H9 (cell line): ENCODE measurements at regions not wholly inside any gene's neighbourhood (a gene's known extent, or its start where the extent isn't known, plus 50 kb on each side); places are given as distances from the start of the nearest gene placed in this dataset.

Experiments
- DNase-seq: peaks from one replicate; pipeline ENCODE4 v3.0.0-alpha.2; 2017
- H2AFZ ChIP-seq: one replicate; pipeline ENCODE4 v1.6.1; 2013; ENCODE audit warnings: mild to moderate bottlenecking, low read length, control low read depth, moderate library complexity
- H2AK5ac ChIP-seq: 2 replicates; pipeline ENCODE4 v1.6.1; 2013; ENCODE audit warnings: low read length, control low read depth, mixed read lengths; ENCODE audit not compliant: insufficient read length
- H2BK120ac ChIP-seq: one replicate; pipeline ENCODE4 v1.6.1; 2013; ENCODE audit warnings: low read depth, mild to moderate bottlenecking, low read length, control low read depth, inconsistent platforms; ENCODE audit not compliant: poor library complexity, severe bottlenecking
- H2BK12ac ChIP-seq: 2 replicates; pipeline ENCODE4 v1.6.1; 2013; ENCODE audit warnings: low read length, control low read depth, mixed read lengths, low read depth; ENCODE audit not compliant: insufficient read length
- H2BK15ac ChIP-seq: 2 replicates; pipeline ENCODE4 v1.6.1; 2013; ENCODE audit warnings: low read depth, low read length, control low read depth
- H2BK20ac ChIP-seq: one replicate; pipeline ENCODE4 v1.6.1; 2013; ENCODE audit warnings: low read depth, mild to moderate bottlenecking, low read length, control low read depth, inconsistent platforms; ENCODE audit not compliant: poor library complexity, severe bottlenecking
- H2BK5ac ChIP-seq: 2 replicates; pipeline ENCODE4 v1.6.1; 2013; ENCODE audit warnings: low read length, control low read depth, mixed read lengths; ENCODE audit not compliant: insufficient read length
- H3K14ac ChIP-seq: 2 replicates; pipeline ENCODE4 v1.6.1; 2013; ENCODE audit warnings: low read length, control low read depth; ENCODE audit not compliant: insufficient read depth
- H3K18ac ChIP-seq: 2 replicates; pipeline ENCODE4 v1.6.1; 2013; ENCODE audit warnings: low read depth, mild to moderate bottlenecking, mixed read lengths, low read length, control low read depth; ENCODE audit not compliant: insufficient read length
- H3K23ac ChIP-seq: 2 replicates; pipeline ENCODE4 v1.6.1; 2013; ENCODE audit warnings: low read length, control low read depth, mixed read lengths, low read depth; ENCODE audit not compliant: insufficient read length
- H3K23me2 ChIP-seq: 2 replicates; pipeline ENCODE4 v1.6.1; 2013; ENCODE audit warnings: low read depth, mild to moderate bottlenecking, mixed read lengths, low read length, control low read depth; ENCODE audit not compliant: insufficient read length, poor library complexity, severe bottlenecking
- H3K27ac ChIP-seq: 2 replicates; pipeline ENCODE4 v1.5.1; 2013; ENCODE audit warnings: low read length, control low read depth, mixed read lengths, low read depth; ENCODE audit not compliant: insufficient read length
- H3K27me3 ChIP-seq: 2 replicates; pipeline ENCODE4 v1.6.1; 2013; ENCODE audit warnings: low read length, control low read depth, inconsistent platforms; ENCODE audit not compliant: insufficient read depth
- H3K4ac ChIP-seq: 2 replicates; pipeline ENCODE4 v1.6.1; 2013; ENCODE audit warnings: low read depth, mild to moderate bottlenecking, control low read depth, inconsistent platforms, low read length, moderate library complexity
- H3K4me1 ChIP-seq: 2 replicates; pipeline ENCODE4 v1.6.1; 2013; ENCODE audit warnings: low read length, control low read depth, inconsistent platforms; ENCODE audit not compliant: insufficient read depth
- H3K4me2 ChIP-seq: 2 replicates; pipeline ENCODE4 v1.6.1; 2013; ENCODE audit warnings: low read length, control low read depth, mixed read lengths; ENCODE audit not compliant: insufficient read length, insufficient read depth
- H3K56ac ChIP-seq: 2 replicates; pipeline ENCODE4 v1.6.1; 2013; ENCODE audit warnings: low read depth, mild to moderate bottlenecking, mixed read lengths, low read length, control low read depth; ENCODE audit not compliant: insufficient read length
- H3K79me1 ChIP-seq: 2 replicates; pipeline ENCODE4 v1.6.1; 2013; ENCODE audit warnings: low read depth, mild to moderate bottlenecking, moderate library complexity, low read length, control low read depth, inconsistent platforms; ENCODE audit not compliant: insufficient read depth, poor library complexity, severe bottlenecking
- H3K79me2 ChIP-seq: 2 replicates; pipeline ENCODE4 v1.6.1; 2013; ENCODE audit warnings: low read length, control low read depth, inconsistent platforms; ENCODE audit not compliant: insufficient read depth
- H3K9ac ChIP-seq: 2 replicates; pipeline ENCODE4 v1.6.1; 2013; ENCODE audit warnings: low read length, control low read depth, mixed read lengths; ENCODE audit not compliant: insufficient read length; ENCODE audit errors: extremely low read depth
- H3K9me3 ChIP-seq: one replicate; pipeline ENCODE4 v1.6.1; 2013; ENCODE audit warnings: low read depth, low read length, inconsistent platforms; ENCODE audit not compliant: control insufficient read depth
- H3T11ph ChIP-seq: one replicate; pipeline ENCODE4 v1.6.1; 2013; ENCODE audit warnings: mild to moderate bottlenecking, low read length, control low read depth, inconsistent platforms
- H4K20me1 ChIP-seq: one replicate; pipeline ENCODE4 v1.6.1; 2013; ENCODE audit not compliant: control insufficient read depth, insufficient read length, insufficient read depth
- H4K5ac ChIP-seq: 2 replicates; pipeline ENCODE4 v1.6.1; 2013; ENCODE audit warnings: low read depth, mild to moderate bottlenecking, mixed read lengths, low read length, control low read depth; ENCODE audit not compliant: insufficient read length
- H4K8ac ChIP-seq: replicated peaks from 2 replicates; pipeline ENCODE4 v1.6.1; 2013; ENCODE audit warnings: low read length, control low read depth, mixed read lengths, low read depth; ENCODE audit not compliant: insufficient read length
- H4K91ac ChIP-seq: 2 replicates; pipeline ENCODE4 v1.6.1; 2013; ENCODE audit warnings: low read depth, mild to moderate bottlenecking, moderate library complexity, mixed read lengths, low read length, control low read depth; ENCODE audit not compliant: insufficient read length
- H3K27ac Mint-ChIP-seq, 3 experiments: 2 replicates in 2 of 3; 3 replicates in 1 of 3; pipeline ENCODE4 v1.8.0; 2020 to 2021; ENCODE audit warnings: mixed read lengths in 3 of 3, mild to moderate bottlenecking in 1 of 3, moderate library complexity in 1 of 3
- H3K27me3 Mint-ChIP-seq: 2 replicates; pipeline ENCODE4 v1.8.0; 2021; ENCODE audit warnings: low read depth, mild to moderate bottlenecking, moderate library complexity, mixed read lengths
- H3K36me3 Mint-ChIP-seq, 3 experiments: 2 replicates in 2 of 3; 3 replicates in 1 of 3; pipeline ENCODE4 v1.8.0; 2020 to 2021; ENCODE audit warnings: low read depth in 3 of 3, mixed read lengths in 3 of 3; ENCODE audit not compliant: insufficient read depth in 1 of 3
- H3K4me1 Mint-ChIP-seq, 2 experiments: 2 replicates each; pipeline ENCODE4 v1.8.0; 2020; ENCODE audit warnings: mixed read lengths in 2 of 2
- H3K4me3 Mint-ChIP-seq, 2 experiments: 2 replicates in 1 of 2; 3 replicates in 1 of 2; pipeline ENCODE4 v1.8.0; 2020 to 2021; ENCODE audit warnings: mild to moderate bottlenecking in 2 of 2, mixed read lengths in 2 of 2, moderate library complexity in 1 of 2
- H3K9me3 Mint-ChIP-seq, 2 experiments: 2 replicates in 1 of 2; 3 replicates in 1 of 2; pipeline ENCODE4 v1.8.0; 2020; ENCODE audit warnings: mild to moderate bottlenecking in 2 of 2, mixed read lengths in 2 of 2, moderate library complexity in 1 of 2
- CTCF ChIP-seq: fragments of 200-600 bp; sonication (generic); conservative IDR thresholded peaks from 3 replicates; pipeline ENCODE4 v1.8.0; 2021; ENCODE audit warnings: antibody characterized with exemption, mild to moderate bottlenecking

GRCh38 chr3:117266806-117267205 lies 557.2 kb downstream of the TUSC7 start:
- no peak overlapping the region for H3K18ac ChIP-seq
- H3T11ph ChIP-seq, result no peak overlapping the region
- no peak overlapping the region for H2BK12ac ChIP-seq
- H3K79me1 ChIP-seq, result no peaks in the 10 kb centered on the region
- Mint-ChIP-seq H3K4me3 (no peak overlapping the region), H3K36me3 (no peaks in the 10 kb centered on the region), H3K27ac (no peak overlapping the region), H3K4me1 (no peaks in the 10 kb centered on the region), H3K27me3 (no peaks in the 10 kb centered on the region), H3K9me3 (no peaks in the 10 kb centered on the region)
- no peak overlapping the region for H3K27ac ChIP-seq
- no peaks in the 10 kb centered on the region for H3K9me3 ChIP-seq
- H2BK15ac ChIP-seq, result no peak overlapping the region
- no peak overlapping the region for H3K14ac ChIP-seq
- H3K9ac ChIP-seq, result no peak overlapping the region
- H4K20me1 ChIP-seq, result no peaks in the 10 kb centered on the region
- DNase-seq, result no peak
- no peaks in the 10 kb centered on the region for H3K79me2 ChIP-seq
- H2BK120ac ChIP-seq, result no peak overlapping the region
- no peak overlapping the region for H3K4me2 ChIP-seq
- no peak for TF ChIP-seq CTCF
- H2BK5ac ChIP-seq, result no peak overlapping the region
- H3K23ac ChIP-seq, result no peak overlapping the region
- H3K56ac ChIP-seq, result no peak overlapping the region
- H3K4me1 ChIP-seq, result no peaks in the 10 kb centered on the region
- no peak overlapping the region for H4K5ac ChIP-seq
- H3K4ac ChIP-seq, result no peak overlapping the region
- H3K27me3 ChIP-seq, result no peaks in the 10 kb centered on the region
- no peak overlapping the region for H2BK20ac ChIP-seq
- no peaks in the 10 kb centered on the region for H3K23me2 ChIP-seq
- H4K8ac ChIP-seq, result no peak overlapping the region
- no peak overlapping the region for H2AK5ac ChIP-seq
- no peak overlapping the region for H4K91ac ChIP-seq
- no peak overlapping the region for H2AFZ ChIP-seq
